NCI-H2107 treated with DMSO at 0.1 percent for 48 hours (cell line): ENCODE measurements at regions not wholly inside any gene's neighbourhood (a gene's known extent, or its start where the extent isn't known, plus 50 kb on each side); places are given as distances from the start of the nearest gene placed in this dataset.
"Not testable (repeated sequence)": the region's sequence is repeated elsewhere in the genome, so short reads cannot be mapped to it uniquely, and the experiment has no call there.

ENCODE experiments used
- DNase-seq: peaks from one replicate; lab custom pipeline; 2025; ENCODE audit not compliant: unreplicated experiment; lab: John Stamatoyannopoulos, UW

GRCh38 chr12:22808860-22809259, 183.9 kb downstream of the ETNK1 start:
- no peak for DNase-seq

- DNase-seq, result no peak
These were observed 185.1 kb downstream of the ETNK1 start for GRCh38 chr12:22810036-22810435.

GRCh38 chr12:22812531-22812930, 187.6 kb downstream of the ETNK1 start:
- DNase-seq, result no peak

- no peak for DNase-seq
These were observed 197.0 kb downstream of the ETNK1 start for GRCh38 chr12:22821985-22822384.

GRCh38 chr12:22826026-22826425, 201.1 kb downstream of the ETNK1 start:
- DNase-seq, result no peak

GRCh38 chr12:22826446-22826981, 201.5 kb downstream of the ETNK1 start:
- DNase-seq, result not testable (repeated sequence)

GRCh38 chr12:22828066-22828465, 203.1 kb downstream of the ETNK1 start:
- DNase-seq, result no peak

GRCh38 chr12:22835431-22835830, 210.5 kb downstream of the ETNK1 start:
- DNase-seq, result no peak

- DNase-seq, result no peak
These were observed 225.2 kb downstream of the ETNK1 start for GRCh38 chr12:22850185-22850584.

- no peak for DNase-seq
These were observed 226.6 kb downstream of the ETNK1 start for GRCh38 chr12:22851532-22851931.

GRCh38 chr12:22855456-22855855, 230.5 kb downstream of the ETNK1 start:
- DNase-seq, result no peak

GRCh38 chr12:22856178-22856577, 231.2 kb downstream of the ETNK1 start:
- peak; percentile 42 for DNase-seq

GRCh38 chr12:22858849-22859570, 234.0 kb downstream of the ETNK1 start:
- DNase-seq, result no peak

- DNase-seq, result no peak
These were observed 236.0 kb downstream of the ETNK1 start for GRCh38 chr12:22860926-22861325.

- DNase-seq, result no peak
These were observed 240.9 kb downstream of the ETNK1 start for GRCh38 chr12:22865822-22866221.

GRCh38 chr12:22866406-22866805, 241.4 kb downstream of the ETNK1 start:
- DNase-seq, result no peak

- DNase-seq, result no peak
These were observed 249.2 kb downstream of the ETNK1 start for GRCh38 chr12:22874151-22874550.

- DNase-seq, result no peak
These were observed 251.3 kb downstream of the ETNK1 start for GRCh38 chr12:22876262-22876661.

GRCh38 chr12:22879203-22879602, 254.2 kb downstream of the ETNK1 start:
- no peak for DNase-seq

GRCh38 chr12:22880331-22880730, 255.4 kb downstream of the ETNK1 start:
- DNase-seq, result no peak

- DNase-seq, result no peak
These were observed 255.8 kb downstream of the ETNK1 start for GRCh38 chr12:22880807-22881206.

GRCh38 chr12:22881878-22882385, 257.0 kb downstream of the ETNK1 start:
- DNase-seq, result no peak

- no peak for DNase-seq
These were observed 257.6 kb downstream of the ETNK1 start for GRCh38 chr12:22882559-22882958.
